GM23338 (cell line): ENCODE measurements at regions not wholly inside any gene's neighbourhood (a gene's known extent, or its start where the extent isn't known, plus 50 kb on each side); places are given as distances from the start of the nearest gene placed in this dataset.

Experiments used
- ATAC-seq: fragments of 200-7000 bp; cut with Tn5 transposase; 3 replicates; pipeline ENCODE4 v1.9.1; 2020
- DNase-seq: peaks from one replicate; pipeline ENCODE4 v3.0.0-alpha.2; 2015; ENCODE audit warnings: low spot score
- H2AFZ ChIP-seq: fragments of 200-600 bp; sonication (generic); 2 replicates; pipeline ENCODE4 v1.8.0; 2016; ENCODE audit warnings: antibody characterized with exemption, mild to moderate bottlenecking, moderate library complexity
- H3F3A ChIP-seq: fragments of 200-600 bp; sonication (generic); replicated peaks from 2 replicates; pipeline ENCODE4 v1.8.0; 2017; ENCODE audit warnings: antibody characterized with exemption, mixed run types, low read depth
- H3K27ac ChIP-seq: fragments of 200-600 bp; sonication (generic); 2 replicates; pipeline ENCODE4 v1.6.1; 2016; ENCODE audit warnings: low read depth
- H3K27me3 ChIP-seq: fragments of 200-600 bp; sonication (generic); 2 replicates; pipeline ENCODE4 v1.8.0; 2016; ENCODE audit warnings: mild to moderate bottlenecking, mixed run types, moderate library complexity; ENCODE audit not compliant: insufficient read depth
- H3K36me3 ChIP-seq: fragments of 200-600 bp; sonication (generic); 2 replicates; pipeline ENCODE4 v1.8.0; 2016; ENCODE audit warnings: mild to moderate bottlenecking; ENCODE audit not compliant: insufficient read depth
- H3K4me1 ChIP-seq: fragments of 200-600 bp; sonication (generic); 2 replicates; pipeline ENCODE4 v1.8.0; 2016; ENCODE audit warnings: mild to moderate bottlenecking, moderate library complexity; ENCODE audit not compliant: insufficient read depth
- H3K4me2 ChIP-seq: fragments of 200-600 bp; sonication (generic); 2 replicates; pipeline ENCODE4 v1.7.1; 2017; ENCODE audit warnings: mixed run types
- H3K4me3 ChIP-seq: fragments of 200-600 bp; sonication (generic); 2 replicates; pipeline ENCODE4 v1.6.1; 2016; ENCODE audit warnings: mixed run types
- H3K79me2 ChIP-seq: fragments of 200-600 bp; sonication (generic); replicated peaks from 2 replicates; pipeline ENCODE4 v1.8.0; 2017; ENCODE audit warnings: mild to moderate bottlenecking; ENCODE audit not compliant: insufficient read depth
- H3K9me2 ChIP-seq: fragments of 200-600 bp; sonication (generic); 2 replicates; pipeline ENCODE4 v1.8.0; 2017; ENCODE audit not compliant: insufficient read depth
- H4K20me1 ChIP-seq: fragments of 200-600 bp; sonication (generic); replicated peaks from 2 replicates; pipeline ENCODE4 v1.8.0; 2017; ENCODE audit warnings: mild to moderate bottlenecking; ENCODE audit not compliant: insufficient read depth
- H3K27ac Mint-ChIP-seq: 2 replicates; pipeline ENCODE4 v1.8.0; 2020; ENCODE audit warnings: inconsistent platforms, mild to moderate bottlenecking, moderate library complexity, mixed read lengths
- H3K27me3 Mint-ChIP-seq: 3 replicates; pipeline ENCODE4 v1.8.0; 2022; ENCODE audit warnings: low read depth, mild to moderate bottlenecking, moderate library complexity, mixed read lengths, inconsistent platforms; ENCODE audit not compliant: insufficient read depth, poor library complexity
- H3K36me3 Mint-ChIP-seq: 3 replicates; pipeline ENCODE4 v1.8.0; 2021; ENCODE audit warnings: low read depth, mild to moderate bottlenecking, inconsistent platforms, moderate library complexity, mixed read lengths
- H3K4me1 Mint-ChIP-seq: 3 replicates; pipeline ENCODE4 v1.8.0; 2020; ENCODE audit warnings: mild to moderate bottlenecking, inconsistent platforms, mixed read lengths
- H3K4me3 Mint-ChIP-seq: 3 replicates; pipeline ENCODE4 v1.8.0; 2021; ENCODE audit warnings: moderate library complexity, mild to moderate bottlenecking, inconsistent platforms, mixed read lengths
- H3K9me3 Mint-ChIP-seq: 3 replicates; pipeline ENCODE4 v1.8.0; 2020; ENCODE audit warnings: moderate library complexity, mild to moderate bottlenecking, inconsistent platforms, mixed read lengths
- CREB1 ChIP-seq: fragments of 250-450 bp; sonication (Bioruptor Pico); IDR thresholded peaks from 2 replicates; pipeline ENCODE4 v1.5.0; 2020; ENCODE audit warnings: low read depth, mild to moderate bottlenecking, moderate library complexity
- CTCF ChIP-seq, 2 experiments: fragments of 200-600 bp in 1 of 2; sonication (generic) in 1 of 2; conservative IDR thresholded peaks; 2 replicates each; pipeline versions ENCODE4 v1.5.1 to v1.6.1; 2016 to 2017; ENCODE audit warnings: antibody characterized with exemption in 2 of 2, low read depth in 2 of 2, mild to moderate bottlenecking in 2 of 2, moderate library complexity in 1 of 2
- EZH2 ChIP-seq: fragments of 200-600 bp; sonication (generic); IDR thresholded peaks from one replicate; pipeline ENCODE4 v1.8.0; 2017; ENCODE audit warnings: antibody characterized with exemption, mild to moderate bottlenecking, low read depth; ENCODE audit not compliant: unreplicated experiment
- EZH2phosphoT487 ChIP-seq: fragments of 200-600 bp; sonication (generic); IDR thresholded peaks from one replicate; pipeline ENCODE4 v1.8.1; 2018; ENCODE audit warnings: antibody characterized with exemption; ENCODE audit not compliant: unreplicated experiment
- JUNB ChIP-seq: IDR thresholded peaks from one replicate; pipeline ENCODE4 v1.6.1; 2016; ENCODE audit warnings: antibody characterized with exemption; ENCODE audit not compliant: unreplicated experiment
- NANOG ChIP-seq: IDR thresholded peaks from 2 replicates; pipeline ENCODE4 v1.6.1; 2016; ENCODE audit warnings: antibody characterized with exemption, borderline replicate concordance
- POLR2AphosphoS5 ChIP-seq: IDR thresholded peaks from 2 replicates; pipeline ENCODE4 v1.6.1; 2016; ENCODE audit warnings: antibody characterized with exemption, low read depth
- STAT1 ChIP-seq: IDR thresholded peaks from one replicate; pipeline ENCODE4 v1.6.1; 2016; ENCODE audit warnings: antibody characterized with exemption; ENCODE audit not compliant: unreplicated experiment
- ZNF114 ChIP-seq: fragments of 250-450 bp; sonication (Bioruptor Pico); IDR thresholded peaks from 2 replicates; pipeline ENCODE4 v1.5.0; 2020; ENCODE audit warnings: mild to moderate bottlenecking, moderate library complexity
- ZNF331 ChIP-seq: fragments of 250-450 bp; sonication (Bioruptor Pico); IDR thresholded peaks from 2 replicates; pipeline ENCODE4 v1.5.0; 2020; ENCODE audit warnings: low read depth, mild to moderate bottlenecking, moderate library complexity
- ZNF462 ChIP-seq: fragments of 250-450 bp; sonication (Bioruptor Pico); IDR thresholded peaks from 2 replicates; pipeline ENCODE4 v1.5.0; 2020; ENCODE audit warnings: mild to moderate bottlenecking, moderate library complexity
- TF ChIP-seq, protein P1 (sequence below): IDR thresholded peaks from 2 replicates; pipeline ENCODE4 v1.6.1; 2016; ENCODE audit warnings: antibody characterized with exemption
- TF ChIP-seq, protein P2 (sequence below): IDR thresholded peaks from one replicate; pipeline ENCODE4 v1.6.1; 2018; ENCODE audit warnings: antibody characterized with exemption; ENCODE audit not compliant: unreplicated experiment

DNA sequence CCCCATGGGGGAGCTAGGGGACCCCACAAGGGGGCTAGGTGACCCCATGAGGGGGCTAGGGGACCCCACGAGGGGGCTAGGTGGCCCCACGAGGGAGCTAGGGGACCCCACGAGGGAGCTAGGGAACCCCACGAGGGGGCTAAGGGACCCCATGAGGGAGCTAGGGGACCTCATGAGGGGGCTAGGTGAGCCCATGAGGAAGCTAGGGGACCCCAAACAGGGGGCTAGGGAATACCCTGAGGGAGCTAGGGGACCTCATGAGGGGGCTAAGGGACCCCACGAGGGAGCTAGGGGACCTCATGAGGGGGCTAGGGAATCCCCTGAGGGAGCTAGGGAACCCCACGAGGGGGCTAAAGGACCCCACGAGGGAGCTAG lies 50.5 kb upstream of the DMRTB1 start:
- Mint-ChIP-seq H3K27me3 (peaks cover 18% of the 10 kb centered on the region), H3K27ac (no peak overlapping the region)

More for the DNA sequence above, 50.5 kb upstream of the DMRTB1 start:
- H3F3A ChIP-seq: no peaks in the 10 kb centered on the region
- H3K4me3 ChIP-seq: no peak overlapping the region
- H3K27ac ChIP-seq: no peak overlapping the region
- no peaks in the 10 kb centered on the region for H3K27me3 ChIP-seq
- Mint-ChIP-seq H3K36me3 (peaks cover under 1% of the 10 kb centered on the region; the same call in 2 of the 3 replicates), H3K9me3 (no peaks in the 10 kb centered on the region; the same call in 2 of the 3 replicates), H3K4me3 (no peak overlapping the region), H3K4me1 (peaks cover 25% of the 10 kb centered on the region)
- no peaks in the 10 kb centered on the region; the same call in 1 of the 2 replicates for H3K9me2 ChIP-seq
- H3K4me2 ChIP-seq: no peak overlapping the region
- TF ChIP-seq ZNF114 (CRISPR knock-in tag) (no peak), EZH2 (no peak), NANOG (no peak), ZNF331 (CRISPR knock-in tag) (no peak), EZH2phosphoT487 (no peak), CTCF (conservative IDR thresholded peaks at IDR 0.05; ENCODE audit: low read depth in 2 of 2) (no peak), JUNB (no peak), CREB1 (no peak), ZNF462 (no peak), STAT1 (no peak), POLR2AphosphoS5 (no peak)
- TF ChIP-seq, protein P1, sequence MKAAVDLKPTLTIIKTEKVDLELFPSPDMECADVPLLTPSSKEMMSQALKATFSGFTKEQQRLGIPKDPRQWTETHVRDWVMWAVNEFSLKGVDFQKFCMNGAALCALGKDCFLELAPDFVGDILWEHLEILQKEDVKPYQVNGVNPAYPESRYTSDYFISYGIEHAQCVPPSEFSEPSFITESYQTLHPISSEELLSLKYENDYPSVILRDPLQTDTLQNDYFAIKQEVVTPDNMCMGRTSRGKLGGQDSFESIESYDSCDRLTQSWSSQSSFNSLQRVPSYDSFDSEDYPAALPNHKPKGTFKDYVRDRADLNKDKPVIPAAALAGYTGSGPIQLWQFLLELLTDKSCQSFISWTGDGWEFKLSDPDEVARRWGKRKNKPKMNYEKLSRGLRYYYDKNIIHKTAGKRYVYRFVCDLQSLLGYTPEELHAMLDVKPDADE: no peak
- TF ChIP-seq, protein P2, sequence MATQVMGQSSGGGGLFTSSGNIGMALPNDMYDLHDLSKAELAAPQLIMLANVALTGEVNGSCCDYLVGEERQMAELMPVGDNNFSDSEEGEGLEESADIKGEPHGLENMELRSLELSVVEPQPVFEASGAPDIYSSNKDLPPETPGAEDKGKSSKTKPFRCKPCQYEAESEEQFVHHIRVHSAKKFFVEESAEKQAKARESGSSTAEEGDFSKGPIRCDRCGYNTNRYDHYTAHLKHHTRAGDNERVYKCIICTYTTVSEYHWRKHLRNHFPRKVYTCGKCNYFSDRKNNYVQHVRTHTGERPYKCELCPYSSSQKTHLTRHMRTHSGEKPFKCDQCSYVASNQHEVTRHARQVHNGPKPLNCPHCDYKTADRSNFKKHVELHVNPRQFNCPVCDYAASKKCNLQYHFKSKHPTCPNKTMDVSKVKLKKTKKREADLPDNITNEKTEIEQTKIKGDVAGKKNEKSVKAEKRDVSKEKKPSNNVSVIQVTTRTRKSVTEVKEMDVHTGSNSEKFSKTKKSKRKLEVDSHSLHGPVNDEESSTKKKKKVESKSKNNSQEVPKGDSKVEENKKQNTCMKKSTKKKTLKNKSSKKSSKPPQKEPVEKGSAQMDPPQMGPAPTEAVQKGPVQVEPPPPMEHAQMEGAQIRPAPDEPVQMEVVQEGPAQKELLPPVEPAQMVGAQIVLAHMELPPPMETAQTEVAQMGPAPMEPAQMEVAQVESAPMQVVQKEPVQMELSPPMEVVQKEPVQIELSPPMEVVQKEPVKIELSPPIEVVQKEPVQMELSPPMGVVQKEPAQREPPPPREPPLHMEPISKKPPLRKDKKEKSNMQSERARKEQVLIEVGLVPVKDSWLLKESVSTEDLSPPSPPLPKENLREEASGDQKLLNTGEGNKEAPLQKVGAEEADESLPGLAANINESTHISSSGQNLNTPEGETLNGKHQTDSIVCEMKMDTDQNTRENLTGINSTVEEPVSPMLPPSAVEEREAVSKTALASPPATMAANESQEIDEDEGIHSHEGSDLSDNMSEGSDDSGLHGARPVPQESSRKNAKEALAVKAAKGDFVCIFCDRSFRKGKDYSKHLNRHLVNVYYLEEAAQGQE: no peak
- H2AFZ ChIP-seq: no peak overlapping the region
- H3K4me1 ChIP-seq: 0 out of 2 replicates have a peak, but pooled peaks cover 3% of the 10 kb centered on the region
- H3K36me3 ChIP-seq: no peaks in the 10 kb centered on the region
- no peaks in the 10 kb centered on the region for H3K79me2 ChIP-seq
- no peaks in the 10 kb centered on the region for H4K20me1 ChIP-seq
- DNase-seq (no peak), ATAC-seq (no peak)
